TTC549 (cell line): ENCODE measurements at regions not wholly inside any gene's neighbourhood (a gene's known extent, or its start where the extent isn't known, plus 50 kb on each side); places are given as distances from the start of the nearest gene placed in this dataset.
"Not testable (repeated sequence)": the region's sequence is repeated elsewhere in the genome, so short reads cannot be mapped to it uniquely, and the experiment has no call there.

ENCODE experiments used
- FAIRE-seq: peaks from 2 replicates; lab custom pipeline; 2012; peaks lifted over from hg19 to GRCh38; lab: Jason Lieb, UNC

DNA sequence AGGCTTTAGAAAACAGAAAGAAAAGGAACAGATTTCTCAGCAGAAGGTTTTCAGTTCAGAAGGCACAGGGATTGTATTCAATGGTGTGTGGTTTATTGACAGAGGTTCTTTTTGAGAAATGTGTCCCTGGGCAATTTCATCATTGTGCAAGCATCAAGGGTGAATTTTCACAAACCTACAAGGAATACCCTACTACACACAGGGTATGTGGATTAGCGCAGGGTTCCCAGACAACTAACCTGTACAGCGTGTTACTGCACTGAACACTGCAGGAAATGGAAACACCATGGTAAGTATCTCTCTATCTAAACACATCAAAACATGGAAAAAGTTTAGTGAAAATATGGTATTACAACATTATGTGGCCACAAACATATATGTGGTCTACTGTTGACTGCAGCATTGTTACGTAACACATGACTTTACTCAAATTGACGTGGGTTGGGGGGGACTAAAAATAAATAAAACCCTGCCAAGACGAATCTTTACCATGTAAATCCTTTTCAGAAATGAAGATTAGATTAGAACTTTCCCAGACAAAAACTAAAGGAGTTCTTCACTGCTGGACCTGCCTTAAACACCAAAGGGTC lies 893.1 kb downstream of the TMEM121 start:
- FAIRE-seq, result no peak

DNA sequence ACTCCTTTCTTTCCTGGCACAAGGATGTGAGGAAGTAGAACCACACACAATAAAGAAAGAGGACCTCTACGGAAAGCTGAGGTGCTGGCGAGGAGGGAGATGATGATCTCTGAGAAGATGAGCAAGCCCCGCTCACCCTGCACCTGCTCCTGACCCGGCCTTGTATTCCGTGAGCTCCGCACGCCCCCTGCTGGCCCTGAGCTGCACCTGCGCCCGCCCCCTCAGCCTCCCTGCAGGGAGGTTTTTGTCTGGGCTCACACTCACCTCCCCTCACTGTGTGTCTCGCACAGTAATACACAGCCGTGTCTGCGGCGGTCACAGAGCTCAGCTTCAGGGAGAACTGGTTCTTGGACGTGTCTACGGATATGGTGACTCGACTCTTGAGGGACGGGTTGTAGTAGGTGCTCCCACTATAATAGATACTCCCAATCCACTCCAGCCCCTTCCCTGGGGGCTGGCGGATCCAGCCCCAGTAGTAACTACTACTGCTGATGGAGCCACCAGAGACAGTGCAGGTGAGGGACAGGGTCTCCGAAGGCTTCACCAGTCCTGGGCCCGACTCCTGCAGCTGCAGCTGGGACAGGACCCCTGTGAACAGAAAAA lies 895.1 kb downstream of the TMEM121 start:
- FAIRE-seq, result not testable (repeated sequence)

DNA sequence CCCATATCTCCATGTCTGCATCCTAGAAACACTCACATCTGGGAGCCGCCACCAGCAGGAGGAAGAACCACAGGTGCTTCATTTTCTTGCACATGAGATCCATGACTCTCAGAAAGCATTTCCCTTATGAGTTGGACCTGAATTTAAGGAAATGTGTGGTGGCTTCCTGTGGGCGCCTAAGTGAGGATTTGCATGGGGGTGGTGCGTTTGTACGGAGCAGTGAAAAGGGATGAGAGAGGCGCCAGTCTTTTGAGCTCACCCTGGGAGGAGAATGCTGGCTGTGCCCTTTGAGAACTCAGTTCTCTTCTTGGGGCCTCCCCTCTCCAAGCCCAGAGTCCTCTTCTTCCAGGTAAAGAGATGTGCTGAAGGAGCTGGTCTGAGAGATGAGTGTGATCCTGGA lies 895.7 kb downstream of the TMEM121 start:
- no peak for FAIRE-seq

DNA sequence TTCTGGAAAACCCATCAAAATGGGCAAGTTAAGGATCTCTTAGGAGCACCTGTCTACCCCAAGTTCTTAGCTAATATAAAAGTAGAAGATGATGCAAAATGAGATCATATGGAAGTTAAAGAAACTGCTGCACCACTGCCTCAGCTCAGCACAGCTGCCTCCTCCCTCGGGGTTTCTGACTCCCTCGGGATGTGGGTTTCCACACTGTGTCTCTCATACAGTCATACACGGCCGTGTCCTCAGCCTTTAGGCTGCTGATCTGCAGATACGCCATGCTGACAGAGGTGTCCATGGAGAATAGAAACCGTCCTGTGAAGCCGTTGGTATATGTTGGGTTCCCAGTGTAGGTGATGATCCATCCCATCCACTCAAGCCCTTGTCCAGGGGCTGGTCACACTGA lies 898.8 kb downstream of the TMEM121 start:
- not testable (repeated sequence) for FAIRE-seq

DNA sequence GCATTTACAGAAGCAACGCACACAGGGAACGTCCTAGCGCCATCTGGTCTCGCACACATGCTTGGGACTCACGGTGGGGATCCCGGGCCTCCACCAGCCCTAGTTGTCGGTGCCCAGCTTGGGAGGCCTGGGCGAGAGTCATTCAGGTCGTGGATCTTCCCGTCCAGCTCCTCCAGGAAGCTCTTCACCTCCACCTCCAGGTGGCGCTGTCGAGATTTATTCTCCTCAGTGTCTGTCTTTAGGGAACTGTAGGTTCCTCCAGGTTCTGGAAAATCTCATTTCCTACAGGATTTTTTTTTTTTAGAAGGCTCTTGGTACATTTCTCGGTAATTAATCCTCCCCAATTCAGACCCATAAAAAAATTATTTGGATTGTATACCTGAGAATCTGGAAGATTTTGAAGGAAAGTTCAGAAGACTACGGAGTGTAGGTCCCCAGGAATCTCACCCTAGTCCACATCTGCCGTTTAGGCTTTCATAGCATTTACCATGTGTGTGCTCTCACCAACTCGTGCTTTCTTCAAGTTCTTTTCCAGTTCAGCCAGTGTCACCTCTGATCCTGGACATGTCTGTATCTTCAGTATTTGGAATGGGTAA lies 910.0 kb downstream of the TMEM121 start:
- FAIRE-seq, result no peak

DNA sequence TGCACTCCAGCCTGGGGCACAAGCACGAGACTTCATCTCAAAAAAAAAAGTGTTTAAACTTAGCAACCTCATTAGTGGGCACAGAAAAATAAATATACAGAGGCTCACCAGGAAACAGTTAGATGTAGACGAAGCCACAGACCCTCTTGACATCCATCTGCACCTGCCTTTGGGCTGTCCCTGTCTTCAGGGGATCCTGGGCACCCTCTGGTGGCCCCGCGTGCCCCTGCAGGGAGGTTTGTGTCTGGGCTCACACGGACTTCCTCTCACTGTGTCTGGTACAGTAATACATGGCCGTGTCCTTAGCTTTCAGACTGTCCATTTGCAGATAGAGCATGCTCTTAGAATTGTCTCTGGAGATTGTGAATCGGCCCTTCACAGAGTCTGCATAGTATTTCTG lies 916.5 kb downstream of the TMEM121 start:
- FAIRE-seq, result no peak

DNA sequence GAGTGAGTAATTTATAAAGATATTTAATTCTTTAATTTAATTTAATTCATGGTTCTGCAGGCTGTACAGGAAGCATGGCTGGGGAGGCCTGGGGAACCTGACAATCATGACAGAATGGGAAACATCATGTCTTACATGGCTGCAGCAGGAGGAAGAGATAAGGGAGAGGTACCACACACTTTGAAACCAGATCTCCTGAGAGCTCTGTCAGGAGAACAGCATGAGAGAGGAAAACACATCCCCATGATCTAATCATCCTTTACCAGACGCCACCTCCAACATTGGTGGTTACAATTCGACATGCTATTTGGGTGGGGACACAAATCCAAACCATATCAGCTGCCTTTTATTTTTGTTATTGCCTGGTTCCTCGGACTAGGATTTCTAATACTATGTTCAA lies 928.6 kb downstream of the TMEM121 start:
- FAIRE-seq, result no peak

DNA sequence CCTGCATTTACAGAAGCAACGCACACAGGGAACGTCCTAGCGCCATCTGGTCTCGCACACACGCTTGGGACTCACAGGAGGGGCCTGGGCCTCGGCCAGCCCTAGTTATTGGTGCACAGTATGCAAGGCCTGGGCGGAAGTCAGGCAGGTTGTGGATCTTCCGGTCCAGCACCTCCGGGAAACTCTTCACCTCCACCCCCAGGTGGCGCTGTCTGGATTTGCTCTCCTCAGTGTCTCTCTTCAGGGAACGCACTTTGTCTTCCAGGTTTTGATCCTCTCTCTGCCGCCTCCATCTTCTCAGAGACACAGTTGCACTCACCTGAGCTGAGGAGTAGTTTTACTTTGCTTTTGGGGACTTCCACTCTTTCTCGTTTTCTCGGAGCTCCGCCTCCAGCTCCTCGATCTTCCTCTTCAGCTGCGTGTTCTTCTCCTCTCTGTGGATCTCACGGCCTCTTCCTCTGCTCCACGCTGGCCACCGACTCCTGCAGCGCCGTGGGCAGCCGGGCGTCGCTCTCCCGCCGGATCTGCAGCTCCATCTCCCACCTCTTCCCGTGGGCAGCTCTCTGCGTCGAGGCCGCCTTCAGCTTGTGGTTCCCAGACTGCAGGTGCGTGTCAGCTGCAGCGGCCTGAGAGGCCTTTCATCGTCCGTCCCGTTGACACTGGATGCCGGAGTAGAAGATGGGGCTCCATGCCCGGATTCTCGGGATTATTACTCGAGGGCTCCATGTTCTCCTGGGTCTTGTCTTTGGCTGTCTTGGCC lies 933.8 kb downstream of the TMEM121 start:
- FAIRE-seq, result no peak

DNA sequence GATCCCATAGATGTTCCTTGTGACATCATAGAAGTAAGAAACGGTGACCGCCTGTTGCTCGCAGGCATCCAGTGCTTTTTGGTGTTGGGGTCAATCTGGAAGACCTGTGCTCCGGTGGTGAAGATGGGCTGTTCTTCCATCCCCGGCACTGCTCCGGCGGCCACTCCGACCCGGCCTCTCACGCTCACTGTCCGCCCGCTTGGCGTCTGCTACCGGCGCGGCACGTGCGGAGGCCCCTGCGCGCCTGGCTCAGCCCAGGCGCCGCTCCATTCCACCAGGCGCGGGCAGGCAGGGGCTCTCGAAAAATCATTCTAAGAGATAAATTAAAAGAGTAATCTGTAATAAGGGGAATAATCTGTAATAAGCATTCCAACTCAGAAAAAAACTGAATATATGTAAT lies 934.5 kb downstream of the TMEM121 start:
- FAIRE-seq, result no peak

DNA sequence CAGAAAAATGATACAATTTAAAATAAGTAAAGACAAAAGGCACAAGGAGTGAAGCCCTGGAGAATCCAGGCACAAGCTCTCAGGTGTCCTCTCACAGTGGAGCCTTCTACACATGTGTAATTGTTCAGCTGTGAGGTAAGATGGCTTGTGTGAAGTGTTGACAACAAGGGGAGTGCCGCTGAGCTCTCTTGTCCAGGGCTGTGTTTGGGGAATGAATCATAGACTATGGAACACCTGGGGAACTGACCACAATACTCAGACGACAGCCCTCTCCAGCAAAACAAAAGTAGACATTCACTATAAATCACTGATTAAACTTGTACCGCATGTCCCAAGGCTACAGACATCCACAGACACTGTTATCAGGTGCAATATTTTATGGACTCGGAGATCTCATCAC lies 940.1 kb downstream of the TMEM121 start:
- FAIRE-seq, result not testable (repeated sequence)

DNA sequence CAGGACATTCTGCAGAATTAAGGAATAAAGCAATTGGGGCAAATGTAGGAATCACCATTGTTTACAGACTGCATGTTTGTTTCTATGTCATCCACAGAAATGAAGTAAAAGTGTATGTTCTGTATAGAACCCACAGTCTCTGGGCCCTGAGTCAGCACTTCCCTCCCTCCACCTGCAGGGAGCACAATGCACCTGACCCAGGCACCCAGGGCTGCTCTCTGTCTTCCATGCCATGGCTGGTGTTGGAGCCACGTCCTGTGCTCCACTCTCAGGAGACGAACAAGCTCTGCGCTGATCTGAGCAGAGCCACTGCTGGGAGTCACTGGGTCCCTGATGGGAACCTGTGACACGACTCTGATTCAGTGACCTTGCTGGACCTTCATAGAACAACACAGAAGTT lies 942.5 kb downstream of the TMEM121 start:
- not testable (repeated sequence) for FAIRE-seq

DNA sequence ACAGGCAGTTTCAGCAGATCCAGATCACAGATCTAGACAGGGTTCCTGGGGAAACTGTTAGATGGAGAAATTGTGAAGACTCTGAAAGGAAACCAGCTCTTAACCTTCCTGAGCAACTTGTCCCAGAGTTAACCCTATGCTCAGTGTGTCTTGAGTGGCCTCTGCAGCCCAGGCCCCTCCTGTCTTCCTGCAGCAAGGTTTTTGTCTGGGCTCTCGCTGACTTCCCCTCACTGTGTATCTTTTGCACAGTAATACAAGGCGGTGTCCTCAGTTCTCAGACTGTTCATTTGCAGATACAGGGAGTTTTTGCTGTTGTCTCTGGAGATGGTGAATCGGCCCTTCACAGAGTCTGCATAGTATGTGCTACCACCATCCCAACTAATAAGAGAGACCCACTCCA lies 943.6 kb downstream of the TMEM121 start:
- not testable (repeated sequence) for FAIRE-seq

DNA sequence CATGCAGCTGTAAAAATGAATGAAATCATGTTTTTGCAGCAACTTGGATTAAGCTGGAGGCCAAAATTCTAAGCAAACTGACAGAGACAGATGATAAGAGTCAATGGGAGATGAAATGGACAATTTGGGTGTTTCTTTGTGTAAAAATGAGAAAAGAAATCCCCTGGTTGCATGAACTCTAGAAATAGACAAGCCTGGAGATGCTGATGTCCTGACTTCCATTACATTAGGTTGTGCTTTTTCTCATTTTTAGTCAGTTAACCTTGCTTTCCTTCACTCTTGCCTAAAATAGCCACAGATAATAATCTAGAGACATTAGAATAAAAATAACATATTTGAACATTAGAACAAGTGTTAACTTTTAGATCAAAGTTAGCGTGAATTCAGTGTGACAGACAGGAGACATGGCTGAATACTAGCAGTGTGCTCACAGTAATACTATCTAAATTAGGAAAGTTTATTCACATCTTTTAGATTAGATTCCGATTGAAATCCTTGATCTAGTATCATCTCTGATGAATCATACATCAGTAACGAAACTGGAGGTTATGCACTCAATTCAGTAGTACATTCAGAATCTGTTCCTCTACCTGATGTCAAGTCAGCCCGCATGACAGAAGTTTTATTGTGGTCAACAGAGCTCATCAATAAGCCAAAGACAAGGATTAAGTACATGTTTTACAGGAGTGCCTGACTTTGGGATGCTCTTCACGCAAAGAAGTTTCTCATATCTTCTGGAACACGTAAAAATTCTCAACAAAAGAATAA lies 948.1 kb downstream of the TMEM121 start:
- FAIRE-seq, result not testable (repeated sequence)

DNA sequence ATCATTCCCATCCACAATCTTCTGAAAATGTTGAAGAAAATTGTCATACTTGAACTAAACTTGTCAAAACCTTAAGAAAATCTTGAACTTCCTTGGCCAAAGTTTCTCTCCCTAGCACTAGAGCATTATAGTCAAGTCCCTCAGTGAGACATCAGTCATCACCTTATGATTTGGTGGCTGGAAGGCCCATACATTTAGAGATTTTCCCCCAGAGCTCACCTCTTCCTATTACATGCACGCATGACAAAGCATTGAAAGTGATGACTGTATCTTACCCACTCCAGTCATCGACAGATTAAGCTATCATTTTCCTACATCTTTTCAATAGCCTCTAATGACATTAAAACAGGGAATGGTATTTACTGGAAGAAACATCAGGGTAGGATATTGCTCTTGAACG lies 948.8 kb downstream of the TMEM121 start:
- not testable (repeated sequence) for FAIRE-seq

DNA sequence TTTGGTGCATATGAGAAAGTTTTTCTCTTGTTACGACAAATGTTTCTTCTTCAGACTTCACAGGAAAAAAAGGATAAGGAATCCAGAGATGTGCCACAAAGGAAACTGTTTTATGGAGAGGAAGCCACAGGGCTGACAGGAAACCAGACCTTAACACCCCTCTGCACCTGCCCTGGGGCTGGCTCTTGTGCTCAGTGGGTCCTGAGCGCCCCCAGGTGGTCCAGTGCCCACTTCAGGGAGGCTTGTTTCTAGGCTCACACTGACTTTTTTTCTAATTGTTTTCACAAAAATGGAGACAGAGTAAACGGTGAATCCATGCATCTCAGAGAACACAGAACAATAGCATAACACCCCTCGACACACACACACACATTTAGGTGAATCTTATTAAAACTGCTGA lies 951.2 kb downstream of the TMEM121 start:
- not testable (repeated sequence) for FAIRE-seq

DNA sequence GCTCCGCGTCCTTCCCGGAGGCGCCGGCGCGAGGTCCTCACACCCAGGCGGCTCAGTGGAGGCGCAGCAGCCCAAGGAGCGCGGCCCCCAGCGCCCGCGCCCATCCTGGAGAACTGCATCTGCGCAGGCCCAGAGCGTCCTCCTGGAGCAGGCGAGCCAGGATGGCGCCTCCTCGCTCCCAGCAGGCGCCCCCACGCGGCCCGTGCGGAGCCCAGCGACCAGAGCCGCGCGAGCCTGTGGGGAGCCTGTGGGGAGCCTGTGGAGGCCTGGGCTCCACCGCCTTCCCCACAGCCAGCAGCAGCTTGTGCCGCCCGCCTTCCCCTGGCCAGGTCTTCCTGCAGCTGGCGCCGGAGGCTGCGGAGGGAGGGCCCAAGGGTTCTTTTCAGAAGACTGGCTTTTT lies 953.9 kb downstream of the TMEM121 start:
- not testable (repeated sequence) for FAIRE-seq

DNA sequence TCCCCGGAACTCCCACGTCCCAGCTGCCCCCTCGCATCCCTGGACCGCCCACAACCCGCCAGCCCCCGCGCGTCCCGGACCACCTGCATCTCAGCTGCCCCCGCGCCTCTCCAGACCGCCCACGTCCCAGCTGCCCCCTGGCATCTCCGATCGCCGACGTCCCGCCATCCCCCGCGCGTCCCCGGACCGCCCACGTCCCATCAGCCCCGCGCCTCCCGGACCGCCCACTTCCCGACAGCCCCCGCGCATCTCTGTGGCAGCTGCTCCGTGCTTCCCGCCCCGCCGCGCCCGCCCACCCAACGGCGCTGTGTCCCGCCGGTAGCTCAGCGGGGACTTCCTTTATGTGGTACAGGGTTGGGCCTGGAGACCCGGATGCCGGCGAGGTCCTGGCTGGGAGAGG lies 955.8 kb downstream of the TMEM121 start:
- not testable (repeated sequence) for FAIRE-seq

DNA sequence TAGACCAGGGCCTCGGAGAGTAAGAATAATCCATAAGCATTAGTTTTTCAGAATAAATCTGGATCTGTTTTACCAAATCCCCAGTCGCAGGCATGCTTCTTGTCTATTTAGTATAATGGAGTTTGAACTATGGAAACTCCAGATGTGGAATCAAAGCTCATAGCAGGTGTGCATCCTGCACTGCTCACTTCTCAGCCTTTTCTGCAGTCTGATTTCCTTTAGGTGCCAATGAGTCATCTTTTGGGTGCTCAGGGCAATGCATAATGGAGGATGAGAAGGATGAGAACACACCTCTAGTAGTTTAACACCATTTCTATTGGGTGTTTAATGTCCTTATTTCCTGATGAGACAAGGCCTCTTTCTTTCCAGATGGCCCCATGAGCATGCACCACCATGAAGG lies 961.2 kb downstream of the TMEM121 start:
- no peak for FAIRE-seq

DNA sequence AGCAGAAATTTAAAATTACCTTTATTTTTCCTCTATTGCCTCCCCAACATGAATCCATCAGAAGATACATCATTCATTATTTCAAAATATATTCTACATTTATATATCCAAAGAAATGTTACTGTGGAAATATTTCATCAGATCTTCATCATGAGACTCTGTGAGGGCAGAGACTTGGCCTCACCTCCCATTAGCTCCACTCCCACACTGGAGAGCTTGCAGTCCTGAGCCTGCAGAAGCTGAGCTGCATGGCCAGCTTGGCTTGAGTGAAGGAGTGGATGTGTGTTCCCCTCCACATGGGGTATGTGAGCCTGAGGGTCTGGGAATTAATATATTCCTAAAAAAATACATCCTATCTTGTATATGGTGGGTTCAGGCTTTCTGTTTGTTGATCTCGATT lies 961.9 kb downstream of the TMEM121 start:
- no peak for FAIRE-seq

DNA sequence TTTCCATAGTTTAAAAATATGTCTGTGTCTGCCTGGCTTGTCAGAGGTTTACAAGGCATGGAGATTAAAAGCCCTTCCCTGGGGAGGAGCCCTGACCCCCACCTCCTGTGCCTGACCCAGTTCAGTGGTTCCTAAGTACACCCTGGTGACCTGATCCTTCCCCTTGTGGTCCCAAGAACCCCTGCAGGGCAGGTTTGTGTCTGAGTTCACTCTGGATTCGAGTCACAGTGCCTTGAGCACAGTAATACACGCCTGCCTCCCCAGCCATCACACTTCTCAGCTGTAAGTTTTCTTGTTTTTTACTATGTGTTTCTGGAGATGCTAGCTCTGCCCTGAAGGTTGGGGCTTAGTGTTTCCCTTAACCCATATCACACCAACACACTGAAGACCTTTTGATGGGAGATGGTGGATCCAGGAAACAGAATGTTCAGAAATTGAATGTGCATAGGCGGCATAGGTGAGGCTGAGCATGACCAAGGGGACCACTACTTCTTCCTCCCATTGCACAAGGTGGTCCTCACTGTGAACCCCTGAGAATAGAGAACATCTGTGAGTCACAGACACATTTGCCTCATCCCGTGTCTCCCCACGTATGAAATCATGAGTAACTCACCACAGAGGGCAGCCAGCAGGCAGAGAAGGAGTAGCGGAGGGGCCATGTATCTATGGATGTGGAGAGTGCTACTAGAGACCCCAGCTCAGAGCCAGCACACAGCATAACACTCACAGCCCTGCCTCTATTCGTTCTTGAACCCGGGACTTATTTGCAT lies 962.9 kb downstream of the TMEM121 start:
- FAIRE-seq, result no peak

DNA sequence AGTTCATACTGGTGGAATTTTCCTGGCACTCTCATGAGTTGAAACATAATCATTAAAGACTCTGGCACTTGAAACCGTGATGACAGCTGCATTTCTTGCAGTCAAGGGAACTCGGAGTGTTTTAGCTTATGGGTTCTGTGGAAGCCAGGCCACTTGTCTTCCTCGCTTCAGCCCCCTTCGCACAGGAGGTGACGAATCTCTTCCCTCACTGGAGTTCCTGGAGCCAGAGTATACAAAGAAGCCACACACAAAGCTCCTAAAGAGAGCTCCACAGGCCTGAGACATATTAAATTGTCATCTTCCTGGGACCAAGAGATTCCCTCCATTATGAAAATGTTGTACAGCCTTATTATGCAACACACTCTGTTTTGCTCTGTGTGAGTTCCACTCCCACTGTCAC lies 964.1 kb downstream of the TMEM121 start:
- no peak for FAIRE-seq

DNA sequence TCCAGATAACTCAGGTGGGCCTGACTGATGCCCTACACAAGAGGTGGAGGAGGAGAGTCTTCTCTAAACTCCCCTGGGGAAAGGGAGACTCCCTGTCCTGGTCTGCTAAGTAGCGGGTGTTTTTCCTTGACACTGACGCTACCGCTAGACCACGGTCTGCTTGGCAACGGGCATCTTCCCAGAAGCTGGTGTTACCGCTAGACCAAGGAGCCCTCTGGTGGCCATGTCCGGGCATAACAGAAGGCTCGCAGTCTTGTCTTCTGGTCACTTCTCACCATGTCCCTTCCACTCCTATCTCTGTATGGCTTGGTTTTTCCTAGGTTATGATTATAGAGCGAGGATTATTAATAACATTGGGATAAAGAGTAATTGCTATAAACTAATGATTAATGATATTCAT lies 965.5 kb downstream of the TMEM121 start:
- FAIRE-seq, result no peak
